Suppressor macrophage treated with lipopolysaccharide for 4 hours (primary cell): ENCODE measurements at regions not wholly inside any gene's neighbourhood (a gene's known extent, or its start where the extent isn't known, plus 50 kb on each side); places are given as distances from the start of the nearest gene placed in this dataset.
"Not testable (repeated sequence)": the region's sequence is repeated elsewhere in the genome, so short reads cannot be mapped to it uniquely, and the experiment has no call there.

Experiments used
- DNase-seq: peaks from one replicate; pipeline ENCODE4 v3.0.0-alpha.2; 2020

DNA sequence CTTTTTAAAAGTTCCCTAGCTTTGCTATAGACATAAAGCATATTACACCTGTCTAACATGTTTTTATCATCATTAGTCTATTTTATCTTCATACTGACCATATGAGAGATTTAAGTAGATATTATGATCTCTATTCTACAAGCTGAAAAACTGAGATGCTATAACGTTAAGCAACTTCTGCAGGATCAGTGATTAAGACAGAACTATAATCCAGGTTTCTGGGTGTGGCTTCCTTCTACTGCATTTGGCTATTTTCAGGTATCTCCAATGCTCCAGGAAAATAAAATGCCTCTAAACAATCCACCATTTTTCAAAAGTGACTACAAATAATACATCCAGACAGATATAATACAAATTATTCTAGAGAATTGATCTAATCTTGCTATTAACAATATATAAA, 53.4 kb downstream of the RGS2 start:
- no peak for DNase-seq

DNA sequence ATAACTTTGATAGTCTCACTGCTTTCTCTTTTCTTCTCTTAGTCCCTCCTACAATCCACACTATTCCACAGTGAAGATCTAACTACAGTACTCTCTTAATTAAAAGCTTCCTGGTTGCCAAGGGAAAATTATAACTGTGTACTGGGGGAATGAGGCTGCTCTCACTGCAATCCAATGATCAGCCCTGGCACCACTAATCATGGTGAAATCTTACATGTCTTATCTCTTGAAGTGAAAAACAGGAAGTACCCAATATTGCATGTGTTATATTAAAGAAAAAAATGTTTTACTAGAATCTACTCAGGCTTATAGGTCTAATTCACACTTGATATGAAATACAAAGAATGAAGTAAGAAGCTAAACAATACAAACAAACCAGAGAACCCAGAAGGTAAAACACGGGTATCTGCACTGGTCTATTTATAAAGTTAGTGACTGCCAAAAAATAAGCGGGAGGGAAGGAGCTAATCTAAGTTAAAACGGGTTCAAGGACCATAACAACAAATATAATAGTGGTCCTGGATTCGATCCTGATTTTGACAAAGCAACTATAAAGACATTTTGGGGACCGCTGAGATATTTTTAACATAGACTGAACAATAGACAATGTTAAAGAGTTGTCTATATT, 57.5 kb downstream of the RGS2 start:
- DNase-seq = no peak

DNA sequence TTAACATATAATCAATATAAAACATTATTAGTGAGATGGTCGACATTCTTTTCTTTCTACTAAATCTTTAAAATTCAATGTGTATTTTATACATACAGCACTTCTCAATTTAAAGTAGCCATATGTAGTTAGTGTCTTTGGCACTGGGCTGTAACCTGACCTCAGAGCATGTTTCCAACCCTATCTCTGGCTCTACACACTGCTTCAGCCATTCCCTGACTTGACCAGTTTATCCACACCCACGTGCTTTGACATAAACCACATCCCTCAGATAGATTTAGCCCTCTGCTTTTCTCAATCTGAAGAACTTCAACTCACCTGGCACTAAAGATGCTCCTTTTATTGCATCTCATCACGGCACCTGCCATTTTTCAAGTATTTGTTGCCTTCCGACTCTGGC, 58.3 kb downstream of the RGS2 start:
- no peak for DNase-seq

DNA sequence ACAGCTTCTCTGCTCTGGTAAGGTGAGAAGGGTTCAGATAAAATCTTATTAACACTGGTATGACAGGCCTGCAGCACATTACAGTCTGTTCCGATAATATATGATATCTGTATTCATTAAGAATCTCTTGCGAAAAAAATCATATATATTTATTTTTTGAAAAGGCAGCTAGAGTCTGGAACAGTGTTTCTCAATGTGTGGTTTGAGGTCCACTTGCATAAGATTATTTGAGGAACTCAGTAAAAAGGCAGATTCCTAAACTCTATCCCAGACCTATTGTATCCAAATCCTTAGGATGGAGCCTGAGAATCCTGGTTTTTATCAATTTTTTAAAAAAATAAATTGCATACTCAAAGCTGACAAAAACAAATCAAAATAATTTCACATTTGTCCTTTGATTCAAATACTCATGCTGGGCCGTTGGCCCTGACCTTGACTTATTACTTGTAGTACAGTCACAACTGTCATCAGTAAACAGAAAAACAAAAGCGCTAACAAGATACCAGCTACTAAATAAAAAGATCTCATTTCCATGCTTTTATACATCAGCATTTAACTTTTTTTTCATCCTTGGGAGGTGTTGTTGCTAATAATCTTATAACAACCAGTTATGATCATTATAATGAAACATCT, 60.6 kb downstream of the RGS2 start:
- peak; percentile 32 for DNase-seq

DNA sequence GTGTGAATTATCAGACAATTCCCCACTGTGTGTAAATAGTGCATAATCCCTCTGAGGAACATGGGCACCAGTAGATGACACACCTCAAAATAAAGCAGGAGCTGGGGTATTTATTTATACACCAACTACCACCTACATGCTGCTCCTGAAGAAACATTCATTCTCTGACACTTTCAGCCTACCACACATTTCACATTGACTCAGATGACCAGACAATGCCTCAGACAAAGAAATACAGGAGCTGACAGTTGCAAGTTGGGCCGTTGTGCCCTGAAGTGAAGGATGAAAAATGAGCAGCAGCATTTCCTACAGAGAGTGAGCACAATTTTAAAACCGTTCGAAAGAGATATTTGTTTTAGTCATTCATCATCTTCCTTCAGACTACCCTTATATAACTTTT, 63.2 kb downstream of the RGS2 start:
- no peak for DNase-seq

DNA sequence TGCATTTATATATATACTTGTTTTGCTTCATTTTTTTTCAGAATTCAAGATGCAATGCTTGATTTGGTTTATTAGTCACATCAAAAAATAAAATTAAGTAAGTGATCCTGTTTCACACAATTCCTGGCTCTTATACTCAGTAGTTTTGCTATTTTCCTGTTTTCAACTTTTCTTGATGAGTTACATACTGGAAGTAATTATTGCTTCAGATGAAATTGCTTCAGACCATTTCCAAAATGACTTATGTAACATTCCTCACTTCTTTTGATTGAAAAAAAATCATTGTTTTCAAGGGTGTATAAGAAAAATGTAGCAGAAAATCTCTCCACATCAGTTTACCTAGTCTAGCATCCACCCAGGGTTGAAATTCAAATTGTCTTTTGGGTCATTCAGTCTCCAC, 65.0 kb downstream of the RGS2 start:
- peak; percentile 24 for DNase-seq

DNA sequence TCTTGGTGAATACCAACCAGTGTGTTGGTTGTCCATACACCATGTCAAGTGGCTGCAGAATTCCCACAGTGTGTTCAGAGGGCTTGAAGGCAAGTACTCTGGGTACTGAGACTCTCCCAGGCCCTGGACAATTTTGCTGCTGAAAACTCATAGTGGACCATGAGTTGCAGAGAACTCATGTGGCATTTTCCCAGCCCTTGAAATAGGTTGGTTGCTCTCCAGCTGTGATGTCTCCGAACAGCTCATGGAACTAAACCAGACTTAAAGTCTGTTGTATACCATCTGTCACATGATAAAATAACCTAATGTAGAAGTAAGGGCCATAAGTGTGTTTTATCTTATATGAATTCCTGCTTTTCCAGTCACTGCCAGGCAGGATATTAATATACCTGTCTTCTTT, 67.8 kb downstream of the RGS2 start:
- no peak for DNase-seq

DNA sequence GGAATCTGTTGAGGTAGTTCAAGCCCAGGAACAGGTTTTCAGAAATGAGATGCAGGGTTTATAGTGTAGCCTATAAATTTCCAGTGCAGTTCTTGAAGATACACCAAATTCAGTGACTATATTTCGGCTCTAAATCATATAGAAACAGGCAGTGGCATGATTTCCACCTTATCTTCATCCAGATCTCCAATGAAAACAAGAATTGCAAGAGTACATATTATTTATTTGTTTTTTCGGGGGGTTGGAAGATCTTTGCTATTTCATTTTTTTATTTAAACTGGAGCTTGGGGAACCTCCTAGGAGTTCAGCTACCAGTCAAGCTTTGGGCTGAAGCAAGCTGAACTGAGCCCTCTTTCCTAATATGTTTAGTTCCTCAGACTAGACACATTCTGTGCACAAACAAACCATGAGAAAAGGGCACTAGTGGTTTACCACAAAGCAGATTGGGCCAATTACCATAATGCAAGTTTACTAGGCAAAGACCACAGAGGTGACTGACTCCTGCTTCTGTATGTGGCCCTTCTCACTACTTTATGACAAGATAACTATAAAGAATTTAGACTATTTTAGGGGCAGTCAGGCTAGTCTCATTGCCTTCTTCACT, 68.5 kb downstream of the RGS2 start:
- peak; percentile 54 for DNase-seq

DNA sequence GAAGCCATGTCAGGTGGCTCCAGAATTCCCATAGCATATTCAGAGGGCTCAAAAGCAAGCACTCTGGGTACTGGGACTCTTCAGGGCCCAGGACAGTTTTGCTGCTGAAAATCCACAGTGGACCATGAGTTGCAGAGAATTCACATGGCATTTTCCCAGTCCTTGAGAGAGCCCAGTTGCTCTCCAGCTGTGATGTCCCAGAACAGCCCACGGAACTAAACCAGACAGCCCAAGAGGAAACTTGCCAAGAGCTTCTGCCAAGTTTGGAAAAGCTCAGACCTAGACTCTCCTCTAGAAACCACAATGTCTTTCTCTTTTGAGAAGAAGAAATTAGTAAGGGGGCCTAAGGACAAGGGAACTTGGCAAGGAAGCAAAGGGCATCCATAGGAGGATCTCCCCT, 69.4 kb downstream of the RGS2 start:
- DNase-seq = no peak

DNA sequence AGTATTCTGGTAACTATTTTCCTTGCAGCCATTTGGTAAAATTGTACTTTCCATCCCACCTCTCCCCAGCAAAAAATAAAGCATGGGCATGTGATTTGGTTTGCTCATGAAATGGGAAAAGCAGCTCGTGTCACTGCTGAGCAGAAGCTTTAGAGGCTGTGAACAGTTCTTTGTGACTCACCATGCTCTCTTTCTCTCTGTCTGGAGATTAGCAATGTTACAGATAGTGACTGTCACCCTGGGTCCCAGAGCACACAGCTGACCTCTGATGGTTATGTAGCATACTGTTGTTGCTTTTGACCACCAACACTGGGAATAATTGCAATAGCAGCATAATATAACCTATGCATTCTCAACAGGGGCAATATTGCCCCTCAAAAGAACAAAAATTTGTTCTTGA, 70.6 kb downstream of the RGS2 start:
- peak; percentile 76 for DNase-seq

DNA sequence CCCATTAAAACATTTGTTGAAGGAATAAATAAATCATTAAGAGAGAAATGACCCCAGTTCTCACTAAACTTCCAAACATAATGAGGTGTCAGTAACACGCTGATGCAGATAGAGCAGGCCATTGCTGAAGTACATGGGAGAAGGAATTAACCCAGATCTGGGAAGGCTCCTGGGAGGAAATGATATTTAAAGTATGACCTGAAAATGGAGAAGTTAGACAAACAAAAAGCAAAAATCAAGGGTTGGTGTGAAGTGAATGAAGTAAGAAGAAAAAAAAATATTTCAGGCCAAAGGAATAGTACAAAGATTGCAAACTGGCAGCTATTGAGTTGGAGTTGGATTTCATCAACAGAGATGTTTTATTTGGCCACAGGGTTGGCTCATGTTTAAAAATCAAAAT, 71.4 kb downstream of the RGS2 start:
- DNase-seq = peak; percentile 45

DNA sequence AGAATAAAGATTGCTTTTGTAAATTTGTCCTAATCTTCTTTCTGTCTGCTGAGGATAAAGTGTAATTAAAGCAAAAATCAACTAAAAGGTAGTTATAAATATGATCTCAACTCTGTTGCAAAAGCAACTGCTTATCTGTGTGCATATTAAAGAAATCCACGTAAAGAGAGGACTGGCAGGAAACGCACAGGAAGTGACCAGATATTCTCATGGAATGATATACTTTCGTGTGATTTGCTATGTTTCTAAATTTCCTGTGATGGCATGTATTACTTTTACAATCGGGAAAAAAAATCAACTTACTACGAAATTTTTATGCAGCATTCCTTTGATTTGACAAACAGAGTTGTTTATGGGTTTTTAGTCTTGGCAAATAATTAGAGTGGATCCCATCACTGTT, 75.4 kb downstream of the RGS2 start:
- no peak for DNase-seq

DNA sequence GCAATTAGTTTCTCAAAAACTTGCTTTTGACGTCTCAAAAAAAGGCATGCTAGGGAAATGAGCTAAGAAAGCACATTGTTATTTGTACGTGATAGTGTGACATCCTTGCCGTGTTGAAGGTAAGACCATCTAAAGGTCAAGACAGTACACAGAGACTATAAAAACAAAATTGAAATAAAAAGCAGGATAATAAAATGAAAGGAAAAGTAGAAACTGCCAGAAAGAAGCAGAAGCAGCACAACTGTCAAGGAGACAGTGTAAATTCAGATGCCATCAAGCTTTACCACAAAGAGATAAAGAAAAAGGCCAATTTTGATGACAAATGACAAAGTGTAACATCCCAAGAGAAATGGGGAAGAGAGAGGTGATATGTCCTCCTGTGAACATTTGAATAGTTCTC, 76.5 kb downstream of the RGS2 start:
- not testable (repeated sequence) for DNase-seq

DNA sequence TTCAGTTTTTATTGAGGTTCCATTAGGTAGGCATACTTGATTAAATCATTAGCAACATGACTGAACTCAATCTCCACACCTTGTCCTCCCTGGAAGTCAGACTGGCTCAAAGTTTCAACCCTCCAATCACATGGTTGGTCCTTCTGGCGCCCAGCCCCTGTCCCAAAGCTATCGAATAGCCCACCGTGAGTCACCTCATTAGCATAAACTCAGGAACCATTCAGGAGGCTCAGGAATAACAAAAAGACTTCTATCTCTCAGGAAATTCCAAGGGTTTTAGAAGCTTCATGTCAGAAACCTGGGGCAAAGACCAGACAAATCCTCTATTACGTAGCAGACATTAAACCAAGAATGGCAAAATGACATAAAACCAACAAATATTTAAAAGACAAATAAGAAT, 78.6 kb downstream of the RGS2 start:
- no peak for DNase-seq

DNA sequence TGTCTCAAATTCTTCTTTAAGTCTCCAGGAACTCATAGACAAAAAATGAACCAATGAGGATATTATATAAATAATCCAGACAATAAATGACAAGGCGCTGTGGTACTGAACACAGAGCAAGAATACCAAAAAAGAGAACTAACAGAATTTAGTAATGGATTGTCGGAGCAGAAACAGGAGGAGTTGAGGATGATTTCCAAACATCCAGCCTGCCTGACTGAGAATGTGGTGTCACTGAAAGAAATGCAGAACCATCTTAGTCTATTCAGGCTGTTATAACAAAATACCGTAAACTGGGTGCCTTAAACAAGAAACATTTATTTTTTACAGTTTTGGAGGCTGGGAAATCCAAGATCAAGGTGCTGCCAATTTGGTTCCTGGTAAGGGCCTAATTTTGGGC, 79.7 kb downstream of the RGS2 start:
- DNase-seq = no peak

DNA sequence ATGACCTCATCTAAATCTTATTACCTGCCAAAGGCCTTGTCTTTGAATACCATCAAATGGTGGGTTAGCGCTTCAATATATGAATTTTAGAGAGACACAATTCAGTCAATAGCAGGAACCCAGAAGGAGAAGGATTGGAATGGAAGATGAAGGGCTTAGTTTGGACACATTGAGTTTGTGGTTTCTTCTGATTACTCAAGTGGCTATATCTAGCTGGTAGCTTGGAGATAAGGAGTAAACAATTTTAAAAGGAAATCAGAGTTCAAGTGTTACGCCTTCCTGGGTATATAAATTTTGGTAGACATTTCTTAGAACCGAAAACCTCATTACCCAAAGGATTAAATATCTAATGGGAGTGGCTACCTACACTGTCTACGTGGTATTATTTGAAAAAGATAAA, 80.2 kb downstream of the RGS2 start:
- no peak for DNase-seq

DNA sequence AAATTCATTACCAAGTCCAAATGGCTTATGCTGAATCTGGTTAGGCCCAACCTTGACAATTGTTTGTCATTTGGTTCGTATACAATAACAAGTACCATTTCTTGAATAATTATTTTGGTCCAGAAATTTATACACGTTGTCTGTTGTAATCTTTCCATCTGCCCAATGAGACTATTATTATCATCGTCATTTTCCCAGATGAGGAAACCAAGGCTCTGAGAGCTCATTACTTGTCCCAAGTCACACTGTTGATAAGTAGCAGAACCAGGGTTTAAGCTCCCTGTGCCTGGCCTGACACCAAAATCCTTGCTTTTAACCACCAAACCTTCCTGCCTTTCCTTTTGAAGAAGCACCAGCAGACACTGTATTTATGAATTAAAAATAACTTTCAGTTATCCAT, 81.3 kb downstream of the RGS2 start:
- no peak for DNase-seq

DNA sequence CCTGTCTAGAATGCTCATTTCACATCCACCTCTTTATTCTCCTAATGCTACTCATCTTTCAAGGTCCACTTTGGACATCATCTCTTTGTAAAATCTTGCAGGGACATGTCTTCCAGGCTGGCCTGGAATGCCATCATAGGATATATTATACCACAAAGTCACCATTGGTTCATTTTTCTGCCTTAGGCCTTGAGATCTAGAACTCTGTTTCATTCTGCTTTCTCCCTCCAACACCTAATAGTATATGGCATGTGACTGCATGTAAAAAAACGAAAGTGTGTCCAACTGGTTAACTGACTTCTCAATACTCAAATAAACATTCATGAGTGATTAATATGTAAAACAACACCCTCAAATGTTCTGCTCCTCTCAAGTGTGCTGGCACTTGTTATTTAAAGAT, 84.1 kb downstream of the RGS2 start:
- DNase-seq = no peak

DNA sequence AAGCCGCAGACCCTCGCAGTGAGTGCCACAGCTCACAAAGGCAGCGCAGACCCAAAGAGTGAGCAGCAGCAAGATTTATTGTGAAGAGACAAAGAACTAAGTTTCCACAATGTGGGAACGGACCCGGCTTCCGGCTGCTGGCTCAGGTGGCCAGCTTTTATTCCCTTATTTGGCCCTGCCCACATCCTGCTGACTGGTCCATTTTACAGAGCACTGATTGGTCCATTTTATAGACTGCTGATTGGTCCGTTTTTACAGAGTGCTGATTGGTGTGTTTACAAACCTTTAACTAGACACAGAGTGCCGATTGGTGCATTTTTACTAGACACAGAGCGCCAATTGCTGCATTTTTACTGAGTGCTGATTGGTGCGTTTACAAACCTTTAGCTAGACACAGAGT, 86.6 kb downstream of the RGS2 start:
- not testable (repeated sequence) for DNase-seq

DNA sequence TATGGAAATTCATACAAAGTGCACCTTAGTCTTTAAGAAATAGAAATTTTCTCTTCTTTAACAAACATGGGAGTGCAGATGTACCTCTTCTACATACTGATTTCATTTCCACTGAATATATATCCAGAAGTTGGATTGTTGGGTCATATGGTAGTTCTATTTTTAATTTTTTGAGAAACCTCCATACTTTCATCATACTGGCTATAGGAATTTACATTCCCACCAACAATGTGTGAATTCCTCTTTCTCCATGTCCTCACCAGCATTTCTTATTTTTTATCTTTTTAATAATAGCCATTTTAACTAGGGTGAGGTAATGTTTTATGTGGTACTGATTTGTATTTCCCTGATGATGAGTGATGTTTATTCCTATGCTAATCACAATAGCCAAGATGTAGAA, 87.5 kb downstream of the RGS2 start:
- DNase-seq = no peak

DNA sequence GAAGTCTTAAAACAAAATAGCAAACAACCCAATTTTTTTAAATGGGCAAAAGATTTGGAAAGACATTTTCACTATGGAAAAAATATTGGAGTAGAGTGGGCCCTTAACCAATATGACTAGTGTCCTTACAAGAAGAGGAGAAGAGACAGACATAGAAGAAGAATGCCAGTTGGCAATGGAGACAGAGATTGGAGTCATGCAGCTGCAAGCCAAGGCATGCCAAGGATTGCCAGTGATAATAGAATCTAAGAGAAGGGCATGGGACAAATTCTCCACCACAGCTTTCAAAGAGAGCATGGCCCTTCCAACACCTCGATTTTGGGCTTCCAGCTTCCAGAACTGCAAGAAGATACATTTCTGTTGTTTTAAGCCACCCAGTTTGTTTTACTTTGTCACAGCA, 92.7 kb downstream of the RGS2 start:
- no peak for DNase-seq

DNA sequence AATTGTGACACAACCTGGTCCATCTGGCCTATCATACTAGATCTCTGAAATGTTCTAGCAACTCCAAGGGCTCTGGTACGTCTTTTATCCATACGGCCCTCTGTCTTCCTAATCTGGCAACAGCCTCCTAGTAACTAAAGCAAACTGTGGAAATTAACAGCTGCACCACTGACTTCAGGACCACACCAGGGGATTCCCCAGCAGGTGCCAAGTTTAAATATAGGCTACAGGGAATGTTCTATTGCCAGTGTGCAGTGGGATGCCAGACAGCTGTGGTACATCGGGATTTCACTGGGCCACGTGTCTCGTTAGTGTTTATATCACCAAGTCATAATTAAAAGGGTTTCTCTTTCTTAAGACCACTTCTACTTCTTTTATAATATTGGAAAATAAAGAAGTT, 94.3 kb downstream of the RGS2 start:
- DNase-seq = no peak

DNA sequence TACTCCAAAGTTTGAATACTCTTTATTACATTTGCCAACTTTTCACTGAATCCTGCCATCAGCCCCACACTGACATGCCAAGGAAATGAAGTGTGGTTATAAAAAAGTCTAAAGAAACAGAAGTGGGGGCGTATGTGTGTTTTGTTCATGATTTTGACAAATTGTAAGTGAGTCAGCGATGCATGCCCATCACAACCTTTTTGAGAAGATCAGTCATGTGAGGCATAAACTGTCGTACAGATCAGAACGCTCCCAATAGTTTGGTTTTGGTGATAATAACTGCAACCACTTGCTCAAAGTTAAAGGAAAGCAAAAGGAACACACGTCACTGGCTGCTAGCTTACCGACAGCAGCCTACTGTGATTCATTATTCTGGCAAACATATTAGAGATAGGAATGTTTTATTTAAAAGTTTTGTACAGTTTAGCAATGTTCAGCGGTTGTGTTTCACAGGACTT, 95.6 kb downstream of the RGS2 start:
- DNase-seq = peak; percentile 78

DNA sequence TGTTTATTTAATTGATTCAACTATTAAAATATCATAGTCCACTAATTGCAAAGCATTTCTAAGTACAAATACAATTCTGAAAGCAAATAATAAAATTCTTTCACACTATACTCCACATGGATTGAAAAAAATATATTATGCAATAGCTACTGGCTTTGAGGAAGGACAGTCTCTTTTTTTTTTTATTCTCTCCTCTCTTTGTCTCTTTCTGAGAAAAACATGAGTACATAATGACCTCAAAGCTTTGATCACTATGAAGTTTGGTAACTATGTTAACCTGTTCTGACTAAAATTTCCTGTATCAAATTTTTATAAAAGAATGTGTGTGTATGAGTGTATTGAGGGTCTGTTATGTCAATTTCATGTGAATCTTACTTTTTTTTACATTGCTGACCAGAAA, 96.2 kb downstream of the RGS2 start:
- DNase-seq = peak; percentile 29

DNA sequence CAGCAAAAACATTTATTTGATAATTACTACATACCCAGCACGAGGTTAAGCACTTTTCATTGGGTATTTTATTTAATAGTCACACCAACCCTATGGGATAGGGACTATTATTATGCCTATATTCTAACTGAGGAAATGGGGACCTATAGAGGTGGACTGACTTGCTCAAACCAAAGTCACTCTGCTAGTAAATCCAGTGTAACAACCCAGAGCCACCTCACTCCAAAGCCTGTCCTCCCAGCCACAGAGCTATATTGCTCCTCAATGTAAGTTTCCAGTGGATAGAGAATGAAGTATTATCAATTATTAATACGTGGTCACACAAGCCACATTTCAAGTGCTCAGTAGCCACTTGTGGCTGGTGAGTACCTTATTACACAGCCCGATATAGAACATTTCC, 97.5 kb downstream of the RGS2 start:
- no peak for DNase-seq
